ENCODE measurements at regions not wholly inside any gene's neighbourhood (a gene's known extent, or its start where the extent isn't known, plus 50 kb on each side); places are given as distances from the start of the nearest gene placed in this dataset.

DNA sequence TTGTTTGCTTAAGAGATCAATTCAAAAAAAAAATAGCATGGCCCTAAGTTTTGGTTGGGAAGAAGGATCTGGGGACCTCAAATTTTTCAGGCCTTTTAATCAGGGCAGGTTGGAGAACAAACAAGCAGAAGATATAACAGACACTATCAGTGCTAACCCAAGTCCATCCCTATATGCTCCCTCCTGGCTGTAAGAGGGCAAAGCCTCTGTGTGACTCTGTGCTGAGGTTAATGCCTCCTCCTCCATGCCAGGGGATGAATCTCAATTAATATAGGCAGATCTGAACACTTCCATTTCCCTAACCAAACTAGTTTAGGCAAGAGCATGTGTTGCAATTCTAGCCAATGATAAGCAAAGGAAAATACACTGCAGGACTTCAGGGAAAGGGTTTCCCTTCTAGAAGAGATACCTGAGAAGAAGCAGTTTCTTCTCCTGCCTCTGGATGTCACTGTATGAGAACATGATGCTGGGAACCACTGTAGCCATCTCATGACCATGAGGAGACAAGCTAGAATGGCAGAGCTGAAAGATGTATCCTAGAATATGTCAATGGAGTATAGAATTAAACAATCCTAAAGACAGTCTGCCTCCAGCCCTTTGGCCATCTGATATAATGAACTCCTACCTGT, 76.0 kb downstream of the CHD9NB start:
- TF ChIP-seq POLR2A (IDR thresholded peaks at IDR 0.05), result no peak
- TF ChIP-seq, protein P1, sequence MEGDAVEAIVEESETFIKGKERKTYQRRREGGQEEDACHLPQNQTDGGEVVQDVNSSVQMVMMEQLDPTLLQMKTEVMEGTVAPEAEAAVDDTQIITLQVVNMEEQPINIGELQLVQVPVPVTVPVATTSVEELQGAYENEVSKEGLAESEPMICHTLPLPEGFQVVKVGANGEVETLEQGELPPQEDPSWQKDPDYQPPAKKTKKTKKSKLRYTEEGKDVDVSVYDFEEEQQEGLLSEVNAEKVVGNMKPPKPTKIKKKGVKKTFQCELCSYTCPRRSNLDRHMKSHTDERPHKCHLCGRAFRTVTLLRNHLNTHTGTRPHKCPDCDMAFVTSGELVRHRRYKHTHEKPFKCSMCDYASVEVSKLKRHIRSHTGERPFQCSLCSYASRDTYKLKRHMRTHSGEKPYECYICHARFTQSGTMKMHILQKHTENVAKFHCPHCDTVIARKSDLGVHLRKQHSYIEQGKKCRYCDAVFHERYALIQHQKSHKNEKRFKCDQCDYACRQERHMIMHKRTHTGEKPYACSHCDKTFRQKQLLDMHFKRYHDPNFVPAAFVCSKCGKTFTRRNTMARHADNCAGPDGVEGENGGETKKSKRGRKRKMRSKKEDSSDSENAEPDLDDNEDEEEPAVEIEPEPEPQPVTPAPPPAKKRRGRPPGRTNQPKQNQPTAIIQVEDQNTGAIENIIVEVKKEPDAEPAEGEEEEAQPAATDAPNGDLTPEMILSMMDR (IDR thresholded peaks at IDR 0.05), result peak in 2 of 6 experiments; percentile 30 to 33
